ENCODE measurements at regions not wholly inside any gene's neighbourhood (a gene's known extent, or its start where the extent isn't known, plus 50 kb on each side); places are given as distances from the start of the nearest gene placed in this dataset.

DNA sequence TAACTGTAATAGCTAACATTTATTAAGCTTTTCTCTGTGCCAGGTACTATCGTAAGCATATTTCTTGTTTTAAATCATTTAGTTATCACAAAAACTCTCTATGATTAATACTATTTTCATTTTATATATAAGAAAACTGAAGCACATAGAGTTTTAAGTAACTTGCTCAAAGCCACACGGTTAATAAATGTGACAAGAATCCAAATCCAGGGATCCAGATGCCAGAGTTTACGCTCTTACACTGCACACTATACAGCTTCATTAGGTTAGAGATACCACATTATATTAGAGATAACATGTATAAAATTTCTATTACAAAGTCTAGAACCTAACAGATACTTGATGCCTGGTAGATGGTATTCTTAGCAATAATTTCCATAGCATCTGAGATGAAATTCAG is 265.2 kb downstream of the SHOX2 start:
- no peaks in the 10 kb centered on the region for H3K36me3 ChIP-seq
- 53 to 68% (median 59%) methylated on average over 3 of the region's 3 CpGs for WGBS, 3 donors
- DNase-seq: no peak
- H3K27ac ChIP-seq: no peak overlapping the region
- no peaks in the 10 kb centered on the region for H3K4me1 ChIP-seq (ENCODE audit: insufficient read depth)
- no peaks in the 10 kb centered on the region for H3K27me3 ChIP-seq
- H3K9me3 ChIP-seq: no peaks in the 10 kb centered on the region
- no peak overlapping the region for H3K4me3 ChIP-seq
- no peak for TF ChIP-seq EP300 (IDR thresholded peaks at IDR 0.05)
- TF ChIP-seq POLR2A (IDR thresholded peaks at IDR 0.05): no peak
- no peak for TF ChIP-seq CTCF (IDR thresholded peaks at IDR 0.05)
- intact Hi-C loops (cut with DNase I): no loop called here

DNA sequence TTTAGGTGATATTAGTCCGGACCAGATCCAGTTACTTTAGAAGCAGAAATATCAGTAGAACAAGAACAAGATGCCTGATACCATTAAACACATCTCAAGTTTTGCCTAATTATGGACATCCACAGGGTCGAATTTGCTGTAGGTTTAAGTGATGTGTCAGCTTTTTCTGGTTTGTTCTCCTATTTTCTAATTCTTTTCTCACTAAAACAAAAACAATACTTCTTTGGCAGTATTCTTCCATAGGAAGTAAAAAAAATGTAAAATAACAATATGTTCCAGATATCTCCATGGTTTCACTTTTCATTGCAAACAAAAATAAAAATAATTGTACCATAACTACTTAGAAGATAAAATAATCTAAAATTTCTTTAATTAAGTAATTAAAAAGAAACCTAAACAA is 265.7 kb downstream of the SHOX2 start:
- Histone ChIP-seq H3K36me3 (no peaks in the 10 kb centered on the region), H3K27me3 (no peaks in the 10 kb centered on the region), H3K4me3 (no peak overlapping the region), H3K27ac (no peak overlapping the region), H3K4me1 (ENCODE audit: insufficient read depth) (no peaks in the 10 kb centered on the region), H3K9me3 (no peaks in the 10 kb centered on the region)
- 15 to 31% (median 17%) methylated on average over 2 of the region's 2 CpGs for WGBS, 3 donors
- intact Hi-C loops (cut with DNase I): no loop called here
- no peak for DNase-seq
- no peak for TF ChIP-seq CTCF (IDR thresholded peaks at IDR 0.05)
- TF ChIP-seq EP300 (IDR thresholded peaks at IDR 0.05): no peak

DNA sequence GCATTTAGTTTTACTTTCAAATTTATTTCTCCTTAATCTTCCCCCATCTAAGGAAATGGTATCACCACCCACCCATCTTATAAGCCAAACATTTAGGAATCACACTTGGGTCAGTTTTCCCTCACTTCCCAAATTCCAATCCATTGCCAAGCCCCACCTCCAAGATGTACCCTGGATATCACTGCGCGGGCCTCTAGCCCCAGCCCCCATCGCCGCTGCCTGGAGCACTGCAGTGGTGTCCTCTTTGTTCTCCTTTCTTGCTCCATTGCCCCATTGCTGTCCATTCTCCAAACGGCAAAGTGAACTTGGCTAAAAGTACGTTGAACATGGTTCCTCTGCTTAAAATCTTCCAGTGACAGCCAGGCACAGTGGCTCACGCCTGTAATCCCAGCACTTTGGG is 267.8 kb downstream of the SHOX2 start:
- no peaks in the 10 kb centered on the region for H3K4me1 ChIP-seq (ENCODE audit: insufficient read depth)
- no peaks in the 10 kb centered on the region for H3K9me3 ChIP-seq
- intact Hi-C loops (cut with DNase I): no loop called here
- no peaks in the 10 kb centered on the region for H3K27me3 ChIP-seq
- TF ChIP-seq EP300 (IDR thresholded peaks at IDR 0.05) (no peak), POLR2A (IDR thresholded peaks at IDR 0.05) (no peak), CTCF (IDR thresholded peaks at IDR 0.05) (no peak)
- H3K36me3 ChIP-seq: no peaks in the 10 kb centered on the region
- DNase-seq: no peak
- WGBS, 3 donors: 84 to 90% (median 89%) methylated on average over 7 of the region's 7 CpGs
- H3K27ac ChIP-seq: no peak overlapping the region
- H3K4me3 ChIP-seq: no peak overlapping the region

GRCh38 chr3:157837336-157837735 is 268.9 kb downstream of the SHOX2 start:
- WGBS, 3 donors: 21 to 50% (median 31%) methylated on average over 1 of the region's 1 CpG
- intact Hi-C loops (cut with DNase I): no loop called here
- Histone ChIP-seq H3K4me1 (ENCODE audit: insufficient read depth) (no peaks in the 10 kb centered on the region), H3K9me3 (no peaks in the 10 kb centered on the region), H3K36me3 (no peaks in the 10 kb centered on the region), H3K4me3 (no peak overlapping the region), H3K27me3 (no peaks in the 10 kb centered on the region), H3K27ac (no peak overlapping the region)
- no peak for DNase-seq
- TF ChIP-seq POLR2A (IDR thresholded peaks at IDR 0.05) (no peak), CTCF (IDR thresholded peaks at IDR 0.05) (no peak), EP300 (IDR thresholded peaks at IDR 0.05) (no peak)

DNA sequence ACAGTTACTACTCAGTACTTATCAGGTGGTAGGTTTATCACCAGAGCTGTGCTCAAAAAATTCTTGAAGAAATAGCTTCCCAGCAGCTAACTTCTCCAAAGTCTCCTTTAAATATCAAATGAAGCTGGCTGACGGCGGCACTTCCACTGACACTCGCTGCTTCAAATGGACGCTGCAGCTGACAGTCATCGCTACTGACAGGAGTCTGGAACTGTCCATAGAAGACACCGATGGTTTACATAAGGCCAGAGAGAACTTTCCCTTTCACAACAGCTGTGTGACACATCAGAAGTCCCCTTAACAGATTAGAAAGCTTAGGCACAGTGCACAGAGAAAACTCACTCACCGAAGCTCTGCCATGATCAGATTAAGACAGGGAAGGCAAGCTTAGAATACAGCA is 270.2 kb downstream of the SHOX2 start:
- Histone ChIP-seq H3K27ac (no peak overlapping the region), H3K36me3 (no peaks in the 10 kb centered on the region), H3K27me3 (no peaks in the 10 kb centered on the region), H3K4me3 (no peak overlapping the region), H3K4me1 (ENCODE audit: insufficient read depth) (no peaks in the 10 kb centered on the region), H3K9me3 (no peaks in the 10 kb centered on the region)
- TF ChIP-seq EP300 (IDR thresholded peaks at IDR 0.05): no peak
- TF ChIP-seq CTCF (IDR thresholded peaks at IDR 0.05): no peak
- 31 to 66% (median 34%) methylated on average over 7 of the region's 7 CpGs for WGBS, 3 donors
- no peak for DNase-seq
- intact Hi-C loops (cut with DNase I): no loop called here
